CD14-positive monocyte (primary cell): ENCODE measurements at regions not wholly inside any gene's neighbourhood (a gene's known extent, or its start where the extent isn't known, plus 50 kb on each side); places are given as distances from the start of the nearest gene placed in this dataset.
A peak's percentile ranks its signal among the peaks of the same experiment; 100 is the strongest.

Source experiments
- DNase-seq, 3 donors: peaks; one replicate each; pipeline ENCODE4 v3.0.0-alpha.2; 2011 to 2022
- H2AFZ ChIP-seq: 2 replicates; pipeline ENCODE4 v1.6.0; 2012; ENCODE audit warnings: mild to moderate bottlenecking, low read depth, low read length, inconsistent platforms; ENCODE audit not compliant: insufficient read depth, poor library complexity, severe bottlenecking
- H3K27ac ChIP-seq, 2 donors: 1 replicate in 1 of 2; 2 replicates in 1 of 2; pipeline ENCODE4 v1.5.1; 2012 to 2013; ENCODE audit warnings: low read length in 2 of 2, control low read depth in 1 of 2, inconsistent platforms in 1 of 2, low read depth in 1 of 2, mild to moderate bottlenecking in 1 of 2
- H3K27me3 ChIP-seq, 2 donors: one replicate each; pipeline versions ENCODE4 v1.6.0 to v1.6.1; 2011 to 2013; ENCODE audit warnings: low read length in 2 of 2; ENCODE audit not compliant: control insufficient read depth in 2 of 2, insufficient read depth in 2 of 2
- H3K36me3 ChIP-seq, 2 donors: replicated peaks in 1 of 2; 1 replicate in 1 of 2; 2 replicates in 1 of 2; pipeline versions ENCODE4 v1.5.1 to v1.6.1; 2012 to 2013; ENCODE audit warnings: low read length in 2 of 2, control low read depth in 1 of 2, inconsistent platforms in 1 of 2, mild to moderate bottlenecking in 1 of 2; ENCODE audit not compliant: insufficient read depth in 2 of 2, control insufficient read depth in 1 of 2
- H3K4me1 ChIP-seq, 2 donors: 1 replicate in 1 of 2; 2 replicates in 1 of 2; pipeline versions ENCODE4 v1.5.1 to v1.6.1; 2012 to 2013; ENCODE audit warnings: low read length in 2 of 2, control low read depth in 1 of 2, inconsistent platforms in 1 of 2, mild to moderate bottlenecking in 1 of 2, moderate library complexity in 1 of 2; ENCODE audit not compliant: insufficient read depth in 2 of 2, control insufficient read depth in 1 of 2
- H3K4me2 ChIP-seq: replicated peaks from 2 replicates; pipeline ENCODE3; 2012; ENCODE audit warnings: low read length, moderate library complexity, mild to moderate bottlenecking; ENCODE audit not compliant: poor library complexity, severe bottlenecking; ENCODE audit errors: extremely low read depth
- H3K4me3 ChIP-seq, 3 experiments: fragments of 200-600 bp in 1 of 3; sonication (generic) in 1 of 3; replicated peaks in 1 of 3; 1 replicate in 2 of 3; 2 replicates in 1 of 3; pipeline ENCODE4 v1.5.1; 2011 to 2013; ENCODE audit warnings: low read length in 3 of 3, mild to moderate bottlenecking in 3 of 3, control low read depth in 2 of 3, low read depth in 2 of 3, inconsistent platforms in 1 of 3, moderate library complexity in 1 of 3
- H3K79me2 ChIP-seq: 2 replicates; pipeline ENCODE4 v1.6.0; 2012; ENCODE audit warnings: mild to moderate bottlenecking, control low read depth, inconsistent platforms, low read length, moderate library complexity; ENCODE audit not compliant: insufficient read depth
- H3K9ac ChIP-seq: 2 replicates; pipeline ENCODE4 v1.6.0; 2017; ENCODE audit warnings: low read length, mild to moderate bottlenecking; ENCODE audit not compliant: insufficient read depth, poor library complexity, severe bottlenecking
- H3K9me3 ChIP-seq, 2 donors: replicated peaks in 1 of 2; 1 replicate in 1 of 2; 2 replicates in 1 of 2; pipeline versions ENCODE4 v1.5.1 to v1.6.1; 2012 to 2013; ENCODE audit warnings: low read length in 2 of 2, control low read depth in 1 of 2; ENCODE audit not compliant: control insufficient read depth in 1 of 2, insufficient read depth in 1 of 2
- H4K20me1 ChIP-seq: 2 replicates; pipeline ENCODE4 v1.6.0; 2012; ENCODE audit warnings: mild to moderate bottlenecking, low read length, control low read depth, moderate library complexity; ENCODE audit not compliant: insufficient read depth
- H3K27ac Mint-ChIP-seq, 7 donors: one replicate each; pipeline ENCODE4 v1.8.0; 2020; ENCODE audit warnings: mild to moderate bottlenecking in 7 of 7, mixed read lengths in 7 of 7, moderate library complexity in 6 of 7, inconsistent platforms in 2 of 7
- H3K27me3 Mint-ChIP-seq, 3 donors: one replicate each; pipeline ENCODE4 v1.8.0; 2021 to 2022; ENCODE audit warnings: low read depth in 3 of 3, mild to moderate bottlenecking in 3 of 3, mixed read lengths in 3 of 3, moderate library complexity in 3 of 3, inconsistent platforms in 1 of 3
- H3K36me3 Mint-ChIP-seq, 2 donors: one replicate each; pipeline ENCODE4 v1.8.0; 2020; ENCODE audit warnings: mixed read lengths in 2 of 2, inconsistent platforms in 1 of 2, mild to moderate bottlenecking in 1 of 2
- H3K4me1 Mint-ChIP-seq: one replicate; pipeline ENCODE4 v1.8.0; 2020; ENCODE audit warnings: mild to moderate bottlenecking, mixed read lengths
- H3K4me3 Mint-ChIP-seq, 2 donors: one replicate each; pipeline ENCODE4 v1.8.0; 2020; ENCODE audit warnings: mild to moderate bottlenecking in 2 of 2, mixed read lengths in 2 of 2, moderate library complexity in 1 of 2
- H3K9me3 Mint-ChIP-seq, 7 donors: one replicate each; pipeline ENCODE4 v1.8.0; 2020 to 2022; ENCODE audit warnings: mixed read lengths in 7 of 7, mild to moderate bottlenecking in 6 of 7, moderate library complexity in 6 of 7, inconsistent platforms in 2 of 7
- CTCF ChIP-seq: fragments of 200-600 bp; IDR thresholded peaks from one replicate; pipeline ENCODE4 v1.8.0; 2022; ENCODE audit warnings: antibody characterized with exemption, mild to moderate bottlenecking
- WGBS: methylation state at CpG from one replicate; pipeline ENCODE4 v1.1.5; 2013; ENCODE audit warnings: missing lambda C conversion rate; ENCODE audit not compliant: insufficient coverage; 5-methylcytosine and 5-hydroxymethylcytosine counted together
- intact Hi-C, 2 donors: fragments of 100-400 bp; cut with micrococcal nuclease; formaldehyde crosslinking; loops; one replicate each; pipeline versions ENCODE4 v1.15.0 to v1.15.1; 2023

DNA sequence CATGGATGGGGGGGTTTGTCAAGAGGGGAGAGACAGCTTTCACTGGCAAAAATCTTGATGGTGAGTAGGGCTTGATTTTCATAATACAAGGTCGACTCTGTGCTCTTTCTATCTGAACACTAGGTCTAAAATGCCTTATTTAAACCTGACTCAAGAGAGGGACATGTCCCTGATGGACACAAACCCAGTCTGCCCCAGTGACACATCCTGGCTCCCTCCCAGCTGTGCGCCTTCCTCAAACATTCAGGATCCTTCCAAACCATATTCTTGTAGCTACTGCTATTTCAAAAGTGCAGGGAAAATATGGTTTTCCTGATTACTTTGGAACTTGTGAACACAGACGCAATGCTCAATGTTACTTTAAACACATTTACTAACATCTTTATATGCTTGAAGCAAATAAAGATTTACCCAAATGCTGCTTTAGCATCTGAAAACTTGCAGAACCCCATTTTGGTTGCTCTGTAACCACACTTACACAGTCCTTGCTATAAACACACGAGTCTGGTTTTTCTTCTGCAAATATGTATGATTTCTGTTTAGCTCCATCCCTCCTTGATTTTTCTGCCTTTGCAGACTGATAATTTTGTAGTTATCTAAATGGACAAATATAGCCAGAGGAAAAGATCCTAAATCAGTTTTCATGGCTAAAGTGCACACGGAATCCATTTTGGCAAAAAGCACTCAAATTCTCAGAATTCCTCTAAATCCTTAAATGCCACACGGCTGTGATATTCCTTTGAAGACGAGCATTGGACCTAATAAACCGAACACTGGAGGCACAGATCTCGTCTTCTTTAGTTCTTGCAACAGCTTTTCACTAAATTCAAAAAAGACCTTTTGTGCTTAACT is 499.9 kb upstream of the ZFHX3 start:
- intact Hi-C loops = no loop called here
- H3K4me3 ChIP-seq = no peak overlapping the region
- no peak overlapping the region for H3K9ac ChIP-seq
- peaks cover 0 to 4% of the 10 kb centered on the region in 2 donors for H3K9me3 ChIP-seq
- no peak overlapping the region for H3K27ac Mint-ChIP-seq
- no peak overlapping the region for H3K27ac ChIP-seq
- H4K20me1 ChIP-seq = no peaks in the 10 kb centered on the region
- no peaks in the 10 kb centered on the region for H3K4me1 ChIP-seq
- H3K36me3 ChIP-seq = no peaks in the 10 kb centered on the region
- DNase-seq = no peak
- H3K4me3 Mint-ChIP-seq = no peak overlapping the region
- no peak for TF ChIP-seq CTCF
- H3K27me3 ChIP-seq = peaks cover 34 to 52% of the 10 kb centered on the region in 2 donors
- 85% methylated on average over 6 of the region's 9 CpGs for WGBS
- H2AFZ ChIP-seq = no peak overlapping the region
- H3K4me2 ChIP-seq = no peak overlapping the region
- peaks cover 0 to 10% (median 0%) of the 10 kb centered on the region in 7 donors for H3K9me3 Mint-ChIP-seq
- H3K4me1 Mint-ChIP-seq = no peaks in the 10 kb centered on the region
- no peaks in the 10 kb centered on the region for H3K79me2 ChIP-seq
- no peaks in the 10 kb centered on the region for H3K36me3 Mint-ChIP-seq
- peaks cover 39 to 59% (median 43%) of the 10 kb centered on the region in 3 donors for H3K27me3 Mint-ChIP-seq

GRCh38 chr16:73546341-73546845 is 498.5 kb upstream of the ZFHX3 start:
- H3K27me3 Mint-ChIP-seq = peaks cover 39 to 61% (median 43%) of the 10 kb centered on the region in 3 donors
- peaks cover 34 to 52% of the 10 kb centered on the region in 2 donors for H3K27me3 ChIP-seq

More at GRCh38 chr16:73546341-73546845, 498.5 kb upstream of the ZFHX3 start:
- Mint-ChIP-seq H3K36me3 (no peaks in the 10 kb centered on the region), H3K9me3 (peaks cover 0 to 14% (median 0%) of the 10 kb centered on the region in 7 donors), H3K4me3 (peak overlapping the region in 1 of 2 donors; percentile 61), H3K27ac (no peak overlapping the region), H3K4me1 (no peaks in the 10 kb centered on the region)
- H3K4me3 ChIP-seq = no peak overlapping the region
- no peaks in the 10 kb centered on the region for H3K79me2 ChIP-seq
- 14% methylated on average over 4 of the region's 11 CpGs for WGBS
- no peak overlapping the region for H2AFZ ChIP-seq
- H3K27ac ChIP-seq = no peak overlapping the region
- intact Hi-C loops = no loop called here
- no peaks in the 10 kb centered on the region for H3K36me3 ChIP-seq
- no peak overlapping the region for H3K9ac ChIP-seq
- TF ChIP-seq CTCF = no peak
- H3K4me1 ChIP-seq = no peaks in the 10 kb centered on the region
- no peaks in the 10 kb centered on the region for H4K20me1 ChIP-seq
- no peak for DNase-seq
- no peak overlapping the region for H3K4me2 ChIP-seq
- peaks cover 0 to 4% of the 10 kb centered on the region in 2 donors for H3K9me3 ChIP-seq
